GM10266 (cell line): ENCODE measurements at regions not wholly inside any gene's neighbourhood (a gene's known extent, or its start where the extent isn't known, plus 50 kb on each side); places are given as distances from the start of the nearest gene placed in this dataset.

Experiments
- DNase-seq: peaks from one replicate; pipeline ENCODE4 v3.0.0; 2012; ENCODE audit errors: extremely low spot score
- TF ChIP-seq, protein P1 (sequence below): IDR thresholded peaks from 2 replicates; pipeline ENCODE4 v1.5.1; 2012; ENCODE audit warnings: mild to moderate bottlenecking, low read depth; ENCODE audit not compliant: control insufficient read depth, insufficient read depth; ENCODE audit errors: missing control alignments

DNA sequence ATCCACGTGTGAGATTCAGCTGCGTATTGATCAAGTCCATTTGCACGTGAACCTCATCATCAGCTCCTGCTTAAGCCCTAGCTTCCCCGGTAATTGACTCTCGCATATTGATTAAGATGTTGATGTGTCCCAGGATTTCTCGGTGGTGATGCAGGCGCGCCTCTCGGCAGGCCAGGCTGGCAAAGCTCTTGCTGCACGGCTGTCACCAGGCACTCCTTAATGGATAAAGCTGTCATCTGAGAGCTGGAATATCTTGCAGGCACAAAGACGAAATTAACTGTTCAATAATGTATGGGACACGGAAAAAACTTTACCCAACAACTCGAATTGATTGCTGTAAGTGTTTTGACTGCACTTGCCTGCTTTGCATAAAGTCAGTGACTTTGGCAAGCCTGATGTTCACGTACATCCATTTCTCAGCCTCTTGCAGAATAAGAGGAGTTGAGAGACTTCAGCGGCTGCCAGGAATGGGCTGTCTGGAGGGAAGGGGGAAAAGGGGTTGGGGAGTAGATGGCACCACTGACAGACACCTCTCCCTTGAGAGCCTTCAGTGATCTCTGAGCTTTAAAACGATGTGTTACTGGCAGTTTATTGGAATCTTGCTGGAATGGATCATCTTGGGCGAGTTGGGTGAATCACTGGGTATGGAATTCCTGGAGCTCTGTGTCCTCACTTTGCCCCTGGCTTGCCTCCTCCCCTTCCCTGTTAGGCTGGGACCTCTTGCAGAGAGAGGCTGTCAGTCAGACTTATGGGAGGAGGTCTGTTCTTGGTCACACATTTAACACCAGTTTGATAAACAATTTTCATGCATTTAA lies 650.3 kb downstream of the CCDC171 start:
- TF ChIP-seq, protein P1, sequence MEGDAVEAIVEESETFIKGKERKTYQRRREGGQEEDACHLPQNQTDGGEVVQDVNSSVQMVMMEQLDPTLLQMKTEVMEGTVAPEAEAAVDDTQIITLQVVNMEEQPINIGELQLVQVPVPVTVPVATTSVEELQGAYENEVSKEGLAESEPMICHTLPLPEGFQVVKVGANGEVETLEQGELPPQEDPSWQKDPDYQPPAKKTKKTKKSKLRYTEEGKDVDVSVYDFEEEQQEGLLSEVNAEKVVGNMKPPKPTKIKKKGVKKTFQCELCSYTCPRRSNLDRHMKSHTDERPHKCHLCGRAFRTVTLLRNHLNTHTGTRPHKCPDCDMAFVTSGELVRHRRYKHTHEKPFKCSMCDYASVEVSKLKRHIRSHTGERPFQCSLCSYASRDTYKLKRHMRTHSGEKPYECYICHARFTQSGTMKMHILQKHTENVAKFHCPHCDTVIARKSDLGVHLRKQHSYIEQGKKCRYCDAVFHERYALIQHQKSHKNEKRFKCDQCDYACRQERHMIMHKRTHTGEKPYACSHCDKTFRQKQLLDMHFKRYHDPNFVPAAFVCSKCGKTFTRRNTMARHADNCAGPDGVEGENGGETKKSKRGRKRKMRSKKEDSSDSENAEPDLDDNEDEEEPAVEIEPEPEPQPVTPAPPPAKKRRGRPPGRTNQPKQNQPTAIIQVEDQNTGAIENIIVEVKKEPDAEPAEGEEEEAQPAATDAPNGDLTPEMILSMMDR: no peak

DNA sequence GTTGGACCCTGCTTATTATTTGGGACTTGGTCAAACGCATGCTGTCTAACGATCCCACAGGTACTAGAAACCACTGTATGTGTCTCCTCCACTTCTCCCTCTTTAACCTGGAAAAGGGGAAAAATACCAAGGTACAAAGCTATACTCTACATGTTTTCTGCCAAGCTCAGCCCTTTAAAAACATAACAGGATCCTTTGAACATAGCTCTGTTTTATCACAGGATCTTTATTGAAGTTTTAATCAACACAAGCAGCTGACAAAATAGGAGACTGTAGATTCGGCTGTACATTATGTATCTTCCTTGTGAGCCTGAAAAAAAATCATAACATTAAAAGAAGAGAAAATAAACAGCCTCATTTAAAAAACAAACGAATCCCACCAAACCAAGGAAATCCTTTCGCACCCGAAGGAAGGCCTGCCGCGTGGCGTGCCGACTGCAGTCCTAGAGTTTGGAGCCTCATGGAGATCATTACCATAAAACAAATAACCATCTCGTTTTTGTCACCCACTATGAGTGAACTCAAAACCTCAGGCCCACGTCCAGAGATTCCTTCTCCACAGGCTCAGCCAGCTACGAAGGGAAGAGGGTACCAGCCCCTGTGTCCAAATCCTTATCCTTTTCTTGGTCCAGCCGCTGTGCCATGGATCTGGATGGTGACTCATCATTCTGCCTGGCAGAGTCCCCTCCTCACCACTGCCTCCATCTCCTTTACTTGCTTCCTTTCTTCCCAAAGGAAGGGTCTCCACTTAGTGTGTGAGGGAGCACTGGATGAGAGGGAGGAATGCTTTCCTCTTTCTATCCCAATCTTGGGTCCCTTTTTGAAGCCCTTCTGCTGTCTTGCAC lies 651.1 kb downstream of the CCDC171 start:
- DNase-seq: no peak
- TF ChIP-seq, protein P1: no peak

More for the DNA sequence above, 650.3 kb downstream of the CCDC171 start:
- no peak for DNase-seq

DNA sequence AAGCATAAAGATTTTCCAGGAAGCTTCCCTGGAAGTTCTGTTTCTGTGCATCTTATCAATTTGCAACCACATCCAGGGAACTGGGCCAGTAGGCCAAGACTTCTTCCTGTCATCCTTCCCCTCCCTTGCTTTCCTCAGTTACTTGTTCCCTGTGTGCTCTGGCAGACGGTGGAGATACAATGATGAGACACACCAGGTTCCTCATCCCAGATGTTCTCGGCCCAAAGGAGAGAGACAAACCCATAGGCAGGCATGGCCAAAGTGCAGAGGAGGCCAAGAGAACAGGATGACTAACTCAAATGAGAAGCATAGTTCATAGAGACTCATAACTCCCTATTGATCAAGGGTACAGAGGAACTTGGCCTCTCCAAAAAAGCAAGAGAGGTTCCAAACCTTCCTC lies 652.6 kb downstream of the CCDC171 start:
- no peak for DNase-seq
- TF ChIP-seq, protein P1: no peak

DNA sequence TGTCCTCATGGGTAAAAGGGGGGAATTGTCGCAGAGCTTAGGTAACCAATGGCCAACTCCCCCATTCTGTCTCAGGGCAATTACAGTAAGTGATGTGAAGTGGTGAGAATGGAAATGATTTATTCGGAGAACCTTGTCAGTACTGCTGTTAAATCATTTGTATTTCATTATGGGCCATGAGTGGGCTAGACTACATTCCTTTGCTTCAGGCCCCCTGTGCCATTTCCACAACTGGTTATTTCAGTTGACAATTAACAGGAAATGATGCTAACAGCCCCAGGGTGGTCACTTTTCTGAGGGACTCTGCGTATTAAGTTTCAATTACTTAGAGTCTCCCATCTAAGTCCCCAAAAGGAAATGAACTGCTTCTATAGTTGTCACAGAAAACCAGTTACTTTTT lies 653.7 kb downstream of the CCDC171 start:
- TF ChIP-seq, protein P1: no peak
- no peak for DNase-seq

DNA sequence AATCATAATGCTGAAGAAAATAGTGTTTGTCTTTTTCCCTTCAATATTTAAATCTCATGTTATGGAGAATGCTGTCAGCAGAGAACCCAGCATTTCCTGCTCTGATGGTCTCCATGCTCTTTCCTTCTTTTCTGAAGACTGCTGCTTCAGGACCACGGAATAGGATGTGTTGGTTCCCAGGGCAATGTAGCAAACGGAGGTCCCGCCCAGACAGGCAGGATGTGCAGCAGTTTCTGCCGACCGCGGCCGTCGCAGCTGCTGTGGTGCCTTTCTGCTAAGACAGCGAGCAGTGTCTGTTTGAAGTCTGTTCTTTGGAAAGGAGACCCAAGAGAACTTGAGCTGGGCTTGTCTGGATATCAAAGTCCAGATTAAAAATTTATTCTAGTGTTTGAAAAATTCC lies 654.3 kb downstream of the CCDC171 start:
- TF ChIP-seq, protein P1: no peak
- DNase-seq: no peak

DNA sequence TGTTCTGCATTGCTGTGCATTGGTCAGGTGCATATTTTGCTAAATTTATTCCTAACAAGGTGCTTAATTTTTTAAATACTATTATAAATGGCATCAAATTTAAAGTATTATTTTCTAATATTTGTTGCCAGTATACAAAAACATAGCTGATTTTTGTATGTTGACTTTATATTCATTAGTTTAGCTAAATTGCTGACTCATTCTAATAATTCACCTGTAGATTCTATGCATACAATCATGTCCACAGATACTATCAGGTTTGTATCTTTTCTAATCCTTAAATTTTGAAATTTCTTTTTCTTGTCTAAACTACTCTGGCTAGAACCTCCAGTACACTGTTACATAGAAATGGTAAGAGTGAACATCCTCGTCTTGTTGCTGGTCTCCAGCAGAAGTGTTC lies 657.6 kb downstream of the CCDC171 start:
- TF ChIP-seq, protein P1: no peak
- DNase-seq: no peak

DNA sequence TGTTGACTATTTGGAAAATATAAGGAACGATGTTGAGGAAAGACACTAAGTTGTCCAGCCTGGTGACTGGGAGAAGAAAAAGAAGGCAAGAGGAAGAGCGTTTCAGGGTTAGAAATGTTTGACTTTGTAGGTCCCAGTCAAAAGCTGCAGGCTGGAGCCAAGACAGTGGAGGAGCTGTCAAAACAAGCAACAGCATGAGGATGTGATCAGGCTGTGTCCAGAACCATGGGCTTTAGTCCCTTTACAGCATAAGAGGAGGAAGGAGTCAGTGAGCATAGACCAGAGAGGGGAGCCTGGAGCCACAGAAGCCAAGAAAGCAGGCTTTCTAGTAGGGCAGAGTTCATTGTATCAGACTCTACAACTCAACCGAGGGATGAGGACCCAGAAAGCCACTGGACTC lies 658.5 kb downstream of the BNC2 start:
- TF ChIP-seq, protein P1: no peak
- DNase-seq: no peak
